Ascending aorta (tissue), 2 donors: ENCODE measurements at regions not wholly inside any gene's neighbourhood (a gene's known extent, or its start where the extent isn't known, plus 50 kb on each side); places are given as distances from the start of the nearest gene placed in this dataset.

Experiments used
- DNase-seq, 2 donors: peaks; one replicate each; pipeline ENCODE4 v3.0.0-alpha.2; 2019; ENCODE audit warnings: low spot score in 2 of 2
- H3K27ac ChIP-seq, 2 donors: fragments of 200-600 bp; sonication (generic); one replicate each; pipeline ENCODE4 v1.5.1; 2016 to 2017; ENCODE audit warnings: mild to moderate bottlenecking in 1 of 2
- H3K27me3 ChIP-seq: fragments of 200-600 bp; sonication (generic); one replicate; pipeline ENCODE4 v1.5.1; 2017
- H3K36me3 ChIP-seq, 2 donors: fragments of 200-600 bp; sonication (generic); one replicate each; pipeline ENCODE4 v1.5.1; 2016
- H3K4me1 ChIP-seq, 2 donors: fragments of 200-600 bp; sonication (generic); one replicate each; pipeline ENCODE4 v1.5.1; 2016 to 2017; ENCODE audit warnings: mild to moderate bottlenecking in 1 of 2
- H3K4me3 ChIP-seq, 2 donors: fragments of 200-600 bp; sonication (generic); one replicate each; pipeline ENCODE4 v1.5.1; 2016 to 2017; ENCODE audit warnings: mild to moderate bottlenecking in 1 of 2
- H3K9me3 ChIP-seq, 2 donors: fragments of 200-600 bp; sonication (generic); one replicate each; pipeline ENCODE4 v1.5.1; 2016
- CTCF ChIP-seq, 3 experiments: fragments of 200-600 bp in 2 of 3; fragments of 450-650 bp in 1 of 3; sonication (generic) in 2 of 3; IDR thresholded peaks; one replicate each; pipeline ENCODE4 v1.5.1; 2016 to 2019; ENCODE audit warnings: antibody characterized with exemption in 3 of 3, mild to moderate bottlenecking in 1 of 3, moderate library complexity in 1 of 3
- intact Hi-C: fragments of 100-400 bp; cut with DNase I; formaldehyde crosslinking; loops from one replicate; pipeline ENCODE4 v1.15.1; 2023

- no peak overlapping the region for H3K27ac ChIP-seq
- no peaks in the 10 kb centered on the region for H3K36me3 ChIP-seq
- no peaks in the 10 kb centered on the region for H3K9me3 ChIP-seq
- H3K4me3 ChIP-seq, result no peak overlapping the region
- no peak for DNase-seq
- H3K4me1 ChIP-seq, result no peaks in the 10 kb centered on the region
- intact Hi-C loops, result no loop called here
- TF ChIP-seq CTCF (IDR thresholded peaks at IDR 0.05), result no peak
- H3K27me3 ChIP-seq, result no peaks in the 10 kb centered on the region
Measured at GRCh38 chr1:101540161-101540560, 303.3 kb downstream of the S1PR1 start.

GRCh38 chr1:101546885-101547284 lies 310.1 kb downstream of the S1PR1 start:
- no peak for DNase-seq
- intact Hi-C loops, result no loop called here
- Histone ChIP-seq H3K27ac (no peak overlapping the region), H3K36me3 (no peaks in the 10 kb centered on the region), H3K4me1 (no peaks in the 10 kb centered on the region), H3K9me3 (no peaks in the 10 kb centered on the region), H3K4me3 (no peak overlapping the region), H3K27me3 (no peaks in the 10 kb centered on the region)
- no peak for TF ChIP-seq CTCF (IDR thresholded peaks at IDR 0.05)

GRCh38 chr1:101547357-101547756 lies 310.5 kb downstream of the S1PR1 start:
- Histone ChIP-seq H3K27me3 (no peaks in the 10 kb centered on the region), H3K36me3 (no peaks in the 10 kb centered on the region), H3K9me3 (no peaks in the 10 kb centered on the region), H3K4me3 (no peak overlapping the region), H3K27ac (no peak overlapping the region), H3K4me1 (no peaks in the 10 kb centered on the region)
- intact Hi-C loops, result no loop called here
- TF ChIP-seq CTCF (IDR thresholded peaks at IDR 0.05), result no peak
- no peak for DNase-seq

- Histone ChIP-seq H3K36me3 (no peaks in the 10 kb centered on the region), H3K4me3 (no peak overlapping the region), H3K9me3 (no peaks in the 10 kb centered on the region), H3K4me1 (no peaks in the 10 kb centered on the region), H3K27me3 (no peaks in the 10 kb centered on the region), H3K27ac (no peak overlapping the region)
- no peak for DNase-seq
- TF ChIP-seq CTCF (IDR thresholded peaks at IDR 0.05), result no peak
- intact Hi-C loops, result no loop called here
Measured at GRCh38 chr1:101548376-101548775, 311.6 kb downstream of the S1PR1 start.

- Histone ChIP-seq H3K9me3 (no peaks in the 10 kb centered on the region), H3K36me3 (no peaks in the 10 kb centered on the region), H3K27me3 (no peaks in the 10 kb centered on the region), H3K4me1 (no peaks in the 10 kb centered on the region), H3K4me3 (no peak overlapping the region), H3K27ac (no peak overlapping the region)
- DNase-seq, result no peak
- TF ChIP-seq CTCF (IDR thresholded peaks at IDR 0.05), result no peak
- intact Hi-C loops, result no loop called here
Measured at GRCh38 chr1:101550581-101550980, 313.8 kb downstream of the S1PR1 start.

- H3K4me3 ChIP-seq, result no peak overlapping the region
Measured at GRCh38 chr1:101566883-101567538, 330.2 kb downstream of the S1PR1 start.

More at GRCh38 chr1:101566883-101567538, 330.2 kb downstream of the S1PR1 start:
- H3K9me3 ChIP-seq, result peaks cover 0 to 3% of the 10 kb centered on the region in 2 donors
- no peaks in the 10 kb centered on the region for H3K36me3 ChIP-seq
- no peaks in the 10 kb centered on the region for H3K4me1 ChIP-seq
- H3K27me3 ChIP-seq, result no peaks in the 10 kb centered on the region
- DNase-seq, result no peak
- no peak for TF ChIP-seq CTCF (IDR thresholded peaks at IDR 0.05)
- intact Hi-C loops, result no loop called here
- no peak overlapping the region for H3K27ac ChIP-seq
